Endothelial cell (in vitro differentiated cells): ENCODE measurements at regions not wholly inside any gene's neighbourhood (a gene's known extent, or its start where the extent isn't known, plus 50 kb on each side); places are given as distances from the start of the nearest gene placed in this dataset.
A peak's percentile ranks its signal among the peaks of the same experiment; 100 is the strongest.
"Not testable (repeated sequence)": the region's sequence is repeated elsewhere in the genome, so short reads cannot be mapped to it uniquely, and the experiment has no call there.

Experiments
- DNase-seq: peaks from one replicate; pipeline ENCODE4 v3.0.0; 2021; ENCODE audit warnings: low spot score
- H3K27ac Mint-ChIP-seq: one replicate; pipeline ENCODE4 v1.8.0; 2021; ENCODE audit warnings: mixed read lengths, inconsistent platforms; ENCODE audit not compliant: unreplicated experiment
- H3K27me3 Mint-ChIP-seq: one replicate; pipeline ENCODE4 v1.8.0; 2021; ENCODE audit warnings: mild to moderate bottlenecking, moderate library complexity, mixed read lengths, inconsistent platforms; ENCODE audit not compliant: unreplicated experiment
- H3K36me3 Mint-ChIP-seq: one replicate; pipeline ENCODE4 v1.8.0; 2021; ENCODE audit warnings: mild to moderate bottlenecking, low read depth, mixed read lengths, inconsistent platforms; ENCODE audit not compliant: unreplicated experiment
- H3K4me1 Mint-ChIP-seq: one replicate; pipeline ENCODE4 v1.8.0; 2021; ENCODE audit warnings: mild to moderate bottlenecking, mixed read lengths, inconsistent platforms; ENCODE audit not compliant: unreplicated experiment
- H3K4me3 Mint-ChIP-seq: one replicate; pipeline ENCODE4 v1.8.0; 2021; ENCODE audit warnings: mild to moderate bottlenecking, mixed read lengths, inconsistent platforms; ENCODE audit not compliant: unreplicated experiment
- H3K9me3 Mint-ChIP-seq: one replicate; pipeline ENCODE4 v1.8.0; 2021; ENCODE audit warnings: mixed read lengths, inconsistent platforms; ENCODE audit not compliant: unreplicated experiment
- CTCF ChIP-seq: fragments of 200-600 bp; sonication (generic); IDR thresholded peaks from one replicate; pipeline ENCODE4 v1.5.0; 2021; ENCODE audit warnings: antibody characterized with exemption; ENCODE audit not compliant: unreplicated experiment

GRCh38 chr18:15164446-15164845 lies 416.5 kb downstream of the ANKRD30B start:
- not testable (repeated sequence) for H3K36me3 Mint-ChIP-seq, H3K4me1 Mint-ChIP-seq, H3K27ac Mint-ChIP-seq, DNase-seq, H3K4me3 Mint-ChIP-seq, H3K27me3 Mint-ChIP-seq
- peaks cover 15% of the 10 kb centered on the region for H3K9me3 Mint-ChIP-seq

- H3K27ac Mint-ChIP-seq, result no peak overlapping the region
Observed at GRCh38 chr18:15165048-15165447, 417.1 kb downstream of the ANKRD30B start.

DNA sequence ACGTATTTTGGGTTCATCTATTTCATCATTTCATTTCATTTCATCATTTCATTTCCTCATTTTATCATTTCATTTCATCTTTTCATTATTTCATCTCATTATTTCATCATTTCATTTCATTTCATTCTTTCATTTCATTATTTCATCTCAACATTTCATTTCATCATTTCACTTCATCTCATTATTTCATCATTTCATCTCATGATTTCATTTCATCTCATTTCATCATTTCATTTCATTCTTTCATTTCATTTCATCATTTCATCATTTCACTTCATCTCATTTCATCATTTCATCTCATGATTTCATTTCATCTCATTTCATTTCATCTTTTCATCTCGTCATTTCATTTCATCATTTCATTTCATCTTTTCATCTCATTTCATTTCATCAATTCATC lies 445.1 kb downstream of the ANKRD30B start:
- not testable (repeated sequence) for DNase-seq, H3K27ac Mint-ChIP-seq, H3K36me3 Mint-ChIP-seq, H3K9me3 Mint-ChIP-seq, H3K4me3 Mint-ChIP-seq, H3K4me1 Mint-ChIP-seq, H3K27me3 Mint-ChIP-seq

More at GRCh38 chr18:15165048-15165447, 417.1 kb downstream of the ANKRD30B start:
- H3K27me3 Mint-ChIP-seq, result peaks cover 1% of the 10 kb centered on the region
- H3K4me1 Mint-ChIP-seq, result no peaks in the 10 kb centered on the region
- TF ChIP-seq CTCF, result no peak
- H3K36me3 Mint-ChIP-seq, result no peaks in the 10 kb centered on the region
- no peak overlapping the region for H3K4me3 Mint-ChIP-seq
- DNase-seq, result no peak
- peaks cover 15% of the 10 kb centered on the region for H3K9me3 Mint-ChIP-seq

- H3K4me1 Mint-ChIP-seq, H3K4me3 Mint-ChIP-seq, H3K9me3 Mint-ChIP-seq, H3K27me3 Mint-ChIP-seq, H3K36me3 Mint-ChIP-seq, H3K27ac Mint-ChIP-seq, DNase-seq: not testable (repeated sequence)
Observed at GRCh38 chr18:15193813-15194212, 445.8 kb downstream of the ANKRD30B start.

DNA sequence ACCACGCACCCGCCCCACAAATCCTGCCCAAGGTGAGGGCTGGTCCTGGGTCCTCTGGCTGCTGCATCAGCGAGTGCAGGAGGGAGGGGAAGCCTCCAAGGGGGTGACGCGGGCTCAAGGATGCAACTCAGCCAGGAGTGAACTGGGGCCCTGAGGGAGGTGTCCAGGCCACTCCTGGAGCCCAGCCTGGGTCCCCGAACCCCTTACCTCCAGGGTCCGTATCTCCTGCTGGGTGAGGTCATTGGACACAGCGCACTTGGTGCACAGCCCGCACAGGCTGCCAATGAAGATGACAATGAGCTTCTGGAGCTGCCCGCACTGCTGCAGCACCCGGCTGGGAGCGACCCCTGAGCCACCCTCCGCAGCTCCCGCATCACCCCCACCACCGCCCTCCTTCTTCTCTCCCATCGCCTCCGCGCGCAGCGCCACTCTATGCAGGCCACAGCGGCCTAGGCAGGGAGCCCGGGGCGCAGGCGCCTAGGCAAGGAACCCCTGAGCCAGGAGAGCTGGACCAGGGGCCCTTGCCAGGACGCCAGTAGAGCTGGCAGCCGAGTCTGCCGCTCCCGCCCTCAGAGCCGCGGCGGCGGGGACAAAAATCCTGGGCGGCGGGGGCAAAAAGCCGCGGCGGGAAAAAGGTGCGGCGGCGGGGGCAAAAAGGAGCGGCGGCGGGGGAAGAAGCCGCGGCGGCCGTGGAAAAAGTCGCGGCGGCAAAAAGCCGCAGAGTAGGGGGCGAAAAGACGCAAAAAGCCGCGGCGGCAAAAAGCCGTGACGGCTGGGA lies 449.6 kb downstream of the ANKRD30B start:
- H3K9me3 Mint-ChIP-seq, result peaks cover 11% of the 10 kb centered on the region
- not testable (repeated sequence) for H3K27ac Mint-ChIP-seq, H3K27me3 Mint-ChIP-seq, H3K4me3 Mint-ChIP-seq, H3K36me3 Mint-ChIP-seq, H3K4me1 Mint-ChIP-seq
- peak; percentile 3 for DNase-seq

DNA sequence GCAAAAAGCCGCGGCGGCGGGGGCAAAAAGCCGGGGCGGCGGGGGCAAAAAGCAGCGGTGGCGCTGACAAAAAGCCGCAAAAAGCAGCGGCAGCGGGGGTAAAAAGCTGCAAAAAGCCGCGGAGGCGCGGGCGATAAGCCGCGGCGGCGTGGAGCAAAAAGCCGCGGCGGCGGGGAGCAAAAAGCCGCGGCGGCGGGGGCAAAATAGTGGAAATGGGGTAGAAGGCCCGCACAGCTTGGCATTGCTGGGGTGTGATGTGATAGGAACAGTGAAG lies 450.1 kb downstream of the ANKRD30B start:
- peaks cover 16% of the 10 kb centered on the region for H3K9me3 Mint-ChIP-seq
- TF ChIP-seq CTCF, result no peak
- H3K36me3 Mint-ChIP-seq, result peaks cover 5% of the 10 kb centered on the region
- H3K4me3 Mint-ChIP-seq, result no peak overlapping the region
- H3K27me3 Mint-ChIP-seq, result peaks cover 4% of the 10 kb centered on the region
- no peaks in the 10 kb centered on the region for H3K4me1 Mint-ChIP-seq
- no peak for DNase-seq
- no peak overlapping the region for H3K27ac Mint-ChIP-seq
